GM23338 (cell line): ENCODE measurements at regions not wholly inside any gene's neighbourhood (a gene's known extent, or its start where the extent isn't known, plus 50 kb on each side); places are given as distances from the start of the nearest gene placed in this dataset.

Experiments used
- ATAC-seq: fragments of 200-7000 bp; cut with Tn5 transposase; 3 replicates; pipeline ENCODE4 v1.9.1; 2020
- DNase-seq: peaks from one replicate; pipeline ENCODE4 v3.0.0-alpha.2; 2015; ENCODE audit warnings: low spot score
- H2AFZ ChIP-seq: fragments of 200-600 bp; sonication (generic); 2 replicates; pipeline ENCODE4 v1.8.0; 2016; ENCODE audit warnings: antibody characterized with exemption, mild to moderate bottlenecking, moderate library complexity
- H3F3A ChIP-seq: fragments of 200-600 bp; sonication (generic); replicated peaks from 2 replicates; pipeline ENCODE4 v1.8.0; 2017; ENCODE audit warnings: antibody characterized with exemption, mixed run types, low read depth
- H3K27ac ChIP-seq: fragments of 200-600 bp; sonication (generic); 2 replicates; pipeline ENCODE4 v1.6.1; 2016; ENCODE audit warnings: low read depth
- H3K27me3 ChIP-seq: fragments of 200-600 bp; sonication (generic); 2 replicates; pipeline ENCODE4 v1.8.0; 2016; ENCODE audit warnings: mild to moderate bottlenecking, mixed run types, moderate library complexity; ENCODE audit not compliant: insufficient read depth
- H3K36me3 ChIP-seq: fragments of 200-600 bp; sonication (generic); 2 replicates; pipeline ENCODE4 v1.8.0; 2016; ENCODE audit warnings: mild to moderate bottlenecking; ENCODE audit not compliant: insufficient read depth
- H3K4me1 ChIP-seq: fragments of 200-600 bp; sonication (generic); 2 replicates; pipeline ENCODE4 v1.8.0; 2016; ENCODE audit warnings: mild to moderate bottlenecking, moderate library complexity; ENCODE audit not compliant: insufficient read depth
- H3K4me2 ChIP-seq: fragments of 200-600 bp; sonication (generic); 2 replicates; pipeline ENCODE4 v1.7.1; 2017; ENCODE audit warnings: mixed run types
- H3K4me3 ChIP-seq: fragments of 200-600 bp; sonication (generic); 2 replicates; pipeline ENCODE4 v1.6.1; 2016; ENCODE audit warnings: mixed run types
- H3K79me2 ChIP-seq: fragments of 200-600 bp; sonication (generic); replicated peaks from 2 replicates; pipeline ENCODE4 v1.8.0; 2017; ENCODE audit warnings: mild to moderate bottlenecking; ENCODE audit not compliant: insufficient read depth
- H3K9me2 ChIP-seq: fragments of 200-600 bp; sonication (generic); 2 replicates; pipeline ENCODE4 v1.8.0; 2017; ENCODE audit not compliant: insufficient read depth
- H4K20me1 ChIP-seq: fragments of 200-600 bp; sonication (generic); replicated peaks from 2 replicates; pipeline ENCODE4 v1.8.0; 2017; ENCODE audit warnings: mild to moderate bottlenecking; ENCODE audit not compliant: insufficient read depth
- H3K27ac Mint-ChIP-seq: 2 replicates; pipeline ENCODE4 v1.8.0; 2020; ENCODE audit warnings: inconsistent platforms, mild to moderate bottlenecking, moderate library complexity, mixed read lengths
- H3K27me3 Mint-ChIP-seq: 3 replicates; pipeline ENCODE4 v1.8.0; 2022; ENCODE audit warnings: low read depth, mild to moderate bottlenecking, moderate library complexity, mixed read lengths, inconsistent platforms; ENCODE audit not compliant: insufficient read depth, poor library complexity
- H3K36me3 Mint-ChIP-seq: 3 replicates; pipeline ENCODE4 v1.8.0; 2021; ENCODE audit warnings: low read depth, mild to moderate bottlenecking, inconsistent platforms, moderate library complexity, mixed read lengths
- H3K4me1 Mint-ChIP-seq: 3 replicates; pipeline ENCODE4 v1.8.0; 2020; ENCODE audit warnings: mild to moderate bottlenecking, inconsistent platforms, mixed read lengths
- H3K4me3 Mint-ChIP-seq: 3 replicates; pipeline ENCODE4 v1.8.0; 2021; ENCODE audit warnings: moderate library complexity, mild to moderate bottlenecking, inconsistent platforms, mixed read lengths
- H3K9me3 Mint-ChIP-seq: 3 replicates; pipeline ENCODE4 v1.8.0; 2020; ENCODE audit warnings: moderate library complexity, mild to moderate bottlenecking, inconsistent platforms, mixed read lengths
- CREB1 ChIP-seq: fragments of 250-450 bp; sonication (Bioruptor Pico); IDR thresholded peaks from 2 replicates; pipeline ENCODE4 v1.5.0; 2020; ENCODE audit warnings: low read depth, mild to moderate bottlenecking, moderate library complexity
- EZH2phosphoT487 ChIP-seq: fragments of 200-600 bp; sonication (generic); IDR thresholded peaks from one replicate; pipeline ENCODE4 v1.8.1; 2018; ENCODE audit warnings: antibody characterized with exemption; ENCODE audit not compliant: unreplicated experiment
- JUNB ChIP-seq: IDR thresholded peaks from one replicate; pipeline ENCODE4 v1.6.1; 2016; ENCODE audit warnings: antibody characterized with exemption; ENCODE audit not compliant: unreplicated experiment
- NANOG ChIP-seq: IDR thresholded peaks from 2 replicates; pipeline ENCODE4 v1.6.1; 2016; ENCODE audit warnings: antibody characterized with exemption, borderline replicate concordance
- STAT1 ChIP-seq: IDR thresholded peaks from one replicate; pipeline ENCODE4 v1.6.1; 2016; ENCODE audit warnings: antibody characterized with exemption; ENCODE audit not compliant: unreplicated experiment
- ZNF114 ChIP-seq: fragments of 250-450 bp; sonication (Bioruptor Pico); IDR thresholded peaks from 2 replicates; pipeline ENCODE4 v1.5.0; 2020; ENCODE audit warnings: mild to moderate bottlenecking, moderate library complexity
- ZNF331 ChIP-seq: fragments of 250-450 bp; sonication (Bioruptor Pico); IDR thresholded peaks from 2 replicates; pipeline ENCODE4 v1.5.0; 2020; ENCODE audit warnings: low read depth, mild to moderate bottlenecking, moderate library complexity
- ZNF462 ChIP-seq: fragments of 250-450 bp; sonication (Bioruptor Pico); IDR thresholded peaks from 2 replicates; pipeline ENCODE4 v1.5.0; 2020; ENCODE audit warnings: mild to moderate bottlenecking, moderate library complexity
- TF ChIP-seq, protein P1 (sequence below): IDR thresholded peaks from one replicate; pipeline ENCODE4 v1.6.1; 2018; ENCODE audit warnings: antibody characterized with exemption; ENCODE audit not compliant: unreplicated experiment
- TF ChIP-seq, protein P2 (sequence below): IDR thresholded peaks from 2 replicates; pipeline ENCODE4 v1.6.1; 2016; ENCODE audit warnings: antibody characterized with exemption

DNA sequence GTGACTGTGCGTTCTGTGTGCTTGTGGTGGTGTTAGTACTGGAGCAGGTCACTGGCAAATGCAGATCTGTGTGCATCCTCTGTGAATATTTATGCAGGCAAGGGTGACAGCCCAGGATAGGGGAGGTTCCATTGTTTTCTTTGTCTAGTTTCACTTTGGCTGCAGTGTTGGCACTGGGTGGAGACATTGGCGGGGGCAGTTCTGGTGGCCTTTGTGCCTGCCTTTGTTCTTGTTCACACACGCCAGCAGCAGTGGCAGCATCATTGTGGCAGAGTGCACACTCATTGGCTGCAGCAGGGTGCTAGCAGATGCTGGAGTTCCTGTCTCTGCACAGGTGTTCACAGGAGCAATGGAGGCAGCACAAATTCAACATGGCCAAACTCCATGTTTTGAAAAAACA is 495.3 kb downstream of the UBE2NL start (continued):
- TF ChIP-seq ZNF331 (no peak), ZNF114 (no peak), CREB1 (CRISPR knock-in tag) (no peak), NANOG (no peak)
- TF ChIP-seq, protein P1, sequence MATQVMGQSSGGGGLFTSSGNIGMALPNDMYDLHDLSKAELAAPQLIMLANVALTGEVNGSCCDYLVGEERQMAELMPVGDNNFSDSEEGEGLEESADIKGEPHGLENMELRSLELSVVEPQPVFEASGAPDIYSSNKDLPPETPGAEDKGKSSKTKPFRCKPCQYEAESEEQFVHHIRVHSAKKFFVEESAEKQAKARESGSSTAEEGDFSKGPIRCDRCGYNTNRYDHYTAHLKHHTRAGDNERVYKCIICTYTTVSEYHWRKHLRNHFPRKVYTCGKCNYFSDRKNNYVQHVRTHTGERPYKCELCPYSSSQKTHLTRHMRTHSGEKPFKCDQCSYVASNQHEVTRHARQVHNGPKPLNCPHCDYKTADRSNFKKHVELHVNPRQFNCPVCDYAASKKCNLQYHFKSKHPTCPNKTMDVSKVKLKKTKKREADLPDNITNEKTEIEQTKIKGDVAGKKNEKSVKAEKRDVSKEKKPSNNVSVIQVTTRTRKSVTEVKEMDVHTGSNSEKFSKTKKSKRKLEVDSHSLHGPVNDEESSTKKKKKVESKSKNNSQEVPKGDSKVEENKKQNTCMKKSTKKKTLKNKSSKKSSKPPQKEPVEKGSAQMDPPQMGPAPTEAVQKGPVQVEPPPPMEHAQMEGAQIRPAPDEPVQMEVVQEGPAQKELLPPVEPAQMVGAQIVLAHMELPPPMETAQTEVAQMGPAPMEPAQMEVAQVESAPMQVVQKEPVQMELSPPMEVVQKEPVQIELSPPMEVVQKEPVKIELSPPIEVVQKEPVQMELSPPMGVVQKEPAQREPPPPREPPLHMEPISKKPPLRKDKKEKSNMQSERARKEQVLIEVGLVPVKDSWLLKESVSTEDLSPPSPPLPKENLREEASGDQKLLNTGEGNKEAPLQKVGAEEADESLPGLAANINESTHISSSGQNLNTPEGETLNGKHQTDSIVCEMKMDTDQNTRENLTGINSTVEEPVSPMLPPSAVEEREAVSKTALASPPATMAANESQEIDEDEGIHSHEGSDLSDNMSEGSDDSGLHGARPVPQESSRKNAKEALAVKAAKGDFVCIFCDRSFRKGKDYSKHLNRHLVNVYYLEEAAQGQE = no peak
- TF ChIP-seq, protein P2, sequence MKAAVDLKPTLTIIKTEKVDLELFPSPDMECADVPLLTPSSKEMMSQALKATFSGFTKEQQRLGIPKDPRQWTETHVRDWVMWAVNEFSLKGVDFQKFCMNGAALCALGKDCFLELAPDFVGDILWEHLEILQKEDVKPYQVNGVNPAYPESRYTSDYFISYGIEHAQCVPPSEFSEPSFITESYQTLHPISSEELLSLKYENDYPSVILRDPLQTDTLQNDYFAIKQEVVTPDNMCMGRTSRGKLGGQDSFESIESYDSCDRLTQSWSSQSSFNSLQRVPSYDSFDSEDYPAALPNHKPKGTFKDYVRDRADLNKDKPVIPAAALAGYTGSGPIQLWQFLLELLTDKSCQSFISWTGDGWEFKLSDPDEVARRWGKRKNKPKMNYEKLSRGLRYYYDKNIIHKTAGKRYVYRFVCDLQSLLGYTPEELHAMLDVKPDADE = no peak

GRCh38 chrX:144388738-144389137 is 504.9 kb downstream of the UBE2NL start:
- no peaks in the 10 kb centered on the region; the same call in 2 of the 3 replicates for H3K36me3 Mint-ChIP-seq
- Histone ChIP-seq H3K4me3 (no peak overlapping the region), H3K4me1 (no peaks in the 10 kb centered on the region), H4K20me1 (no peaks in the 10 kb centered on the region), H3K79me2 (no peaks in the 10 kb centered on the region), H2AFZ (no peak overlapping the region), H3F3A (no peaks in the 10 kb centered on the region), H3K36me3 (no peaks in the 10 kb centered on the region), H3K9me2 (no peaks in the 10 kb centered on the region), H3K4me2 (no peak overlapping the region), H3K27me3 (no peaks in the 10 kb centered on the region), H3K27ac (no peak overlapping the region)
- H3K27me3 Mint-ChIP-seq = peaks cover 2% of the 10 kb centered on the region
- H3K27ac Mint-ChIP-seq = no peak overlapping the region
- ATAC-seq (no peak), DNase-seq (no peak)
- no peaks in the 10 kb centered on the region for H3K4me1 Mint-ChIP-seq
- H3K4me3 Mint-ChIP-seq = no peak overlapping the region
- peaks cover 39% of the 10 kb centered on the region for H3K9me3 Mint-ChIP-seq
- TF ChIP-seq JUNB (no peak), ZNF114 (no peak), ZNF331 (no peak), ZNF462 (CRISPR knock-in tag) (no peak), EZH2phosphoT487 (no peak), STAT1 (no peak)
- TF ChIP-seq, protein P1 = no peak
- TF ChIP-seq, protein P2 = no peak
